ENCODE measurements at regions not wholly inside any gene's neighbourhood (a gene's known extent, or its start where the extent isn't known, plus 50 kb on each side); places are given as distances from the start of the nearest gene placed in this dataset.

DNA sequence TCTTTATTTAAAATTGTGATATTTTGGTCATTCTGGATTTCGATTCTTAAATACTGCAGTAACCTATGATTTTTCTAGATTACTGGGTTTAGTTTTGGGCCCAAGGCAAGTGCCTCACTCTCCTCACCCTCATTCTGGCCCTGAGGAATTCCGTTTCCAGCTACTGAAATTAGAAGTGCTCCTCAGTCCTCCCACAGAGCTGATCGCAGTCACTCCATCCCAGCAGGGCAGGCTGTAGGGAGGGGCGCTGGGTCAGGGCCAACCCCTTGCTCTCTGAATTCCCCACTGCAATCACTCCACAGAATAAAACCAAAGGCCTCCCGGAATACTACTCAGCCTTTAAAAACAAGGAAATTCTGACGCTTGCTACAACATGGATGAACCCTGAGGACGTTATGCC lies 66.5 kb upstream of the DIO3 start:
- TF ChIP-seq, protein P1, sequence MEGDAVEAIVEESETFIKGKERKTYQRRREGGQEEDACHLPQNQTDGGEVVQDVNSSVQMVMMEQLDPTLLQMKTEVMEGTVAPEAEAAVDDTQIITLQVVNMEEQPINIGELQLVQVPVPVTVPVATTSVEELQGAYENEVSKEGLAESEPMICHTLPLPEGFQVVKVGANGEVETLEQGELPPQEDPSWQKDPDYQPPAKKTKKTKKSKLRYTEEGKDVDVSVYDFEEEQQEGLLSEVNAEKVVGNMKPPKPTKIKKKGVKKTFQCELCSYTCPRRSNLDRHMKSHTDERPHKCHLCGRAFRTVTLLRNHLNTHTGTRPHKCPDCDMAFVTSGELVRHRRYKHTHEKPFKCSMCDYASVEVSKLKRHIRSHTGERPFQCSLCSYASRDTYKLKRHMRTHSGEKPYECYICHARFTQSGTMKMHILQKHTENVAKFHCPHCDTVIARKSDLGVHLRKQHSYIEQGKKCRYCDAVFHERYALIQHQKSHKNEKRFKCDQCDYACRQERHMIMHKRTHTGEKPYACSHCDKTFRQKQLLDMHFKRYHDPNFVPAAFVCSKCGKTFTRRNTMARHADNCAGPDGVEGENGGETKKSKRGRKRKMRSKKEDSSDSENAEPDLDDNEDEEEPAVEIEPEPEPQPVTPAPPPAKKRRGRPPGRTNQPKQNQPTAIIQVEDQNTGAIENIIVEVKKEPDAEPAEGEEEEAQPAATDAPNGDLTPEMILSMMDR (IDR thresholded peaks at IDR 0.05; ENCODE audit: insufficient read depth, low read depth, low read length) = no peak
- no peak overlapping the region for H3K4me3 ChIP-seq (ENCODE audit: low read depth, low read length)
- no peak for DNase-seq (ENCODE audit: low read depth)

DNA sequence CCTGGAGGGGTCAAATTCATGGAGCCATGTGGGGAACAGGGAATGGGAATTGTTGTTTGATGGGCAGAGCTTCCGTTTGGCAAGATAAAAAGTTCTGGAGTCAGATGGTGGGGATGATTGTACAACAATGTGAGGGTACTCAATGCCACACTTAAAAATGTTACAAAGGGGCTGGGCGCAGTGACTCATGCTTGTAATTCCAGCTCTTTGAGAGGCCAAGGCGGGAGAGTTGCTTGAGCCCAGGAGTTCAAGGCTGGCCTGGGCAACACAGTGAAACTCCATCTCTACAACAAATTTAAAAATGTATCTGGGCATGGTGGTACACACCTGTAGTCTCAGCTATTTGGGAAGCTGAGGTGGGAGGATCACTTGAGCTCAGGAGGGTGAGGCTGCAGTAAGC lies 66.0 kb upstream of the DIO3 start:
- DNase-seq (ENCODE audit: low read depth) = no peak
- no peak overlapping the region for H3K4me3 ChIP-seq (ENCODE audit: low read depth, low read length)
- TF ChIP-seq, protein P1 (IDR thresholded peaks at IDR 0.05; ENCODE audit: insufficient read depth, low read depth, low read length) = no peak

DNA sequence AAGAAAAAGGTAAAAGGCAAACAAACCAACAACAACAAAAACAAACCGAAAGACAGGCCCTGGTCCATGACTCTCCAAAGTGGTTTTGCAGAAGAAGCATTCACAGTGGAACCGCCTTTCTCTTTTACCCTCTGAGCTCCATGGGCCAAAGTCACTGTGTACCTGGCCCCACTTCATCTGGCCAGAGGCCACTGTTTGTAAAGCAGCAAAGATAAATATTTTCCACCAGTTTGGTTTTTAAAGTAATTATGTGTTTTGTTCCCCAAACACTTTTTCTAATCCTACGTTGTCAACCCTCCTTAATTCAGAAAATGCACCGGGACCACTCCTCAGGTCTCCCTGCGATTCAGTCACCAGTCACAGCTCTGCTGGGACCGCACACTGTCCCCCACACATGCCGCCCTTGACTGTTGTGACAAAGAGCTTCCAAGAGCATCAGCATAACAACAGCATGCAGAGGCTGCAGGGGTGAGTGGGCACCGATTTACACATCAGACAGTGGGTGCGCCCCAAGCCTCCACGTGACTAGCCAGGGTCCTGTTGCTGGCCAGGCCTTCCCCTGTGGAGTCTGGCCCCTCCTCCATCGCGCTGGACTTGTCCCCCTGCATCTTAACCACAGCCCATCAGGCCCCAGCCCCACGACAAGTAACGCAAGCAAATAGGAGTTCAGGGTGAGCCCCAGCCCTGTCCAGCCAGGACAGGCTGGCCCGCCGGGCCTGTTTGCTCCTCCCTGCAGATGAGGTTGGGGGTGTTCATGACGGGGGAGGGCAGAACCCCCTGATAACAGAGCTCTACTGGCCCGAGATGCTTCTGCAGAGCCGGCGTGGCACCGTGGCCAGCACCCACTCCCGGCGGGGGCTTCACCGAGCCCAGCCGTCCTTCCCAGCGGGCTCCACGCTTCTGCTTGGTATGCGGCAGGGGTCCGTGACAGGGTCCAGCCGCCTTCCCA lies 65.2 kb upstream of the DIO3 start:
- TF ChIP-seq, protein P1 (IDR thresholded peaks at IDR 0.05; ENCODE audit: insufficient read depth, low read depth, low read length) = no peak
- H3K4me3 ChIP-seq (ENCODE audit: low read depth, low read length) = no peak overlapping the region

DNA sequence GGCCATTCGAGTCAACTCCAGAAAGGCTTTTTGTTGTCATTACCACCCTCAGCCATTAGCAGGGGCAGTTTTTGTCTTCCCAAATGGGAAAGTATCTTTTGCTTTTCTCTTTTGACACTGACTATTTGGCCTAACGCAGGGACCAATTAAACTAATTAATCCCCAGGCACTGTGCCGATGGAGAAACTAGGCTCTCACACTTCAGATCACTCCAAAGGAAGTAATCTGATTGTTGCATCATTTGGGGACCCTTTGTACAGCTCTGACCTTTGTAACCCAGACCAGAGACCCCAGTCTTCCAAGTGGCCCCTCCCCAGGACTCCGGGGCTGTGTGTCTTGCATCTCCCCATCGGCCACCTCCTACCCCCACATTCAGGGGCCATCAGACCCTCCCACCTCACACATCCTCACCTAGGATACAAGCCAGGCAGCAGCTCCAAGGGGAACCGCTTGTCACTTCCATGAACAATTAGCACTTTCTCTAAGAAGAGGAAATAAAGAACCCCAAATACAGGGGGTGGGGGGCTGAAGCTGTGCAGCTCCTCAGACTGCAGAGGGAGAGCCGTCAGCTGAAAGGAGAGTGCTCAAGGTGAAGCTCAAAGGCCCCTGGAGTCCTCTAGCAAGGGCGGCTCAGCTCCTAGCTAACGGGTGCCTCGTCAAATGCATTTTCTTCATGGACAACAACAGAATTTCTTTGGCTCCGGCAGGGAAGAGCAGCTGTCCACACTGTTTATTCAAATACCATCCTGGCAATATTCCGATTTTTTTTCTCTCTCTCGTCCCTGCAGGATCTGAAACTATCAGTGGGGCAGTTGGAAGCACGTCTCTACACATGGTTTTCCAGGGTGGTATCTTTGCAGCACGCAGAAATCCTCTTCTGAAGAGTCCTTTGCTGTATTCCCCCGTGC lies 64.3 kb upstream of the DIO3 start:
- DNase-seq (ENCODE audit: low read depth) = no peak
- TF ChIP-seq, protein P1 (IDR thresholded peaks at IDR 0.05; ENCODE audit: insufficient read depth, low read depth, low read length) = no peak
- no peak overlapping the region for H3K4me3 ChIP-seq (ENCODE audit: low read depth, low read length)

More for the DNA sequence above, 65.2 kb upstream of the DIO3 start:
- no peak for DNase-seq (ENCODE audit: low read depth)

DNA sequence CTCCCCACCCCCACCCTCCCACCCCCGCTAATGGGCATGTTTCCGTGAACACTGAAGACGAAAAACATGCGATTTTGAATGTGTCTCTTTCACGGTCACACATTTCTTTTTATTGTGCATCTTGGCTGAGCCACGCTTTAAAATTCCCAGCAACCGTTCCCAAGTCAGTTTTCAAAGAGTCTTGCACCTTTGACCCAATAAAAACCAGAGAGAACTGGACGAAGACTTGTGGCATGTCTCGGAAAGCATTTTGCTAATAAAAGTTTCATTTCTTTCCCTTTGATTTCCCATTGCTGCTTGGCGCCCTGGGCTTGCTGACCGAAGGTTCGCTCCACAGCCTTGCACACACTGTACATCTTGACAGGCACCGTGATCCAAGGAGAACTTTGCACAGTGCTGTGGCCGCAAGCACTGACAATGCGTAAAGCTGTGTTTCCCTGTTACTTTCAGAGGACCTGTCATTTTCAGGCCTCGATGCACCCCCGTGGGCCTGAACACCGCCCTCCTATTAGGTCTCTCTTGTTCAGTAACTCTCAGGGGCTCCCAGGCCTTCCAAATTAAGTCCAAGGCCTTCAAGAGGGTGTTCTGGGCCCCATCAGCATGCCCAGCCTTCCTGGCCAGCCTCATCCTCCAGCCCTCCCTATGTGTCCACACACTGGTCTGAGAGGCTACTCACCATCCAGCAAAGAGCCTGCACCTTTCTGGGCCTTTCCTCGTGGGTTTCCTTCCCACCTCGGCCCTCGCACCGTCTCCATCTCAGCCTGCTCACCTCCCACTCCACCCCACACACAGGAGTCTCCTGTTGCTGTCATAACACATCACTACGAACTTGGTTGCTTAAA lies 63.4 kb upstream of the DIO3 start:
- TF ChIP-seq, protein P1 (IDR thresholded peaks at IDR 0.05; ENCODE audit: insufficient read depth, low read depth, low read length) = no peak
- DNase-seq (ENCODE audit: low read depth) = no peak
- H3K4me3 ChIP-seq (ENCODE audit: low read depth, low read length) = no peak overlapping the region

DNA sequence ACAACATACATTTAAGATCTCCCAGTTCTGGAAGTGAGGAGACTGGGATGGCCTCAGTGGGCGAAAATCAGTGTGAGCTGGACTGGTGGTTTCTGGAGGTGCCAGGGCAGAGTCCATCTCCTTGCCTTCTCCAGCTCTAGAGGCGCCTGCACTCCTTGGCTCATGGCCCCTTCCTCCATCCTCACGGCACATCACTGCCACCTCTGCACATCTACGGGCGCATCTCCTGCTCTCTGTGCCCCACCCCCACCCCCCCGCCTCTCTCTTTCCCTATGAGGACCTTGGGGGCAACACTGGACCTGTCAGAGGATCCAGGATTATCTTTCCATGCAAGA lies 62.8 kb upstream of the DIO3 start:
- no peak overlapping the region for H3K4me3 ChIP-seq (ENCODE audit: low read depth, low read length)
- DNase-seq (ENCODE audit: low read depth) = no peak
- TF ChIP-seq, protein P1 (IDR thresholded peaks at IDR 0.05; ENCODE audit: insufficient read depth, low read depth, low read length) = no peak
